ENCODE measurements at regions not wholly inside any gene's neighbourhood (a gene's known extent, or its start where the extent isn't known, plus 50 kb on each side); places are given as distances from the start of the nearest gene placed in this dataset.

GRCh38 chr16:77133706-77134105 lies 57.3 kb upstream of the MON1B start:
- in situ Hi-C loops (cut with MboI; ENCODE audit: low pct_unique_long_range_greater_than_20kb in 2 of 9, low sequenced_read_pairs in 9 of 9, unreplicated experiment in 9 of 9): no loop called here
- no peak for ATAC-seq (replicated peaks in 6 of 8)
- 0 to 60% (median 41%) methylated on average over 1 to 4 of the region's 4 CpGs; no CpG with 5 or more reads in 3 of the 10 experiments for WGBS, 10 experiments
- H3K4me3 ChIP-seq: no peak overlapping the region
- no peak overlapping the region for H3K27ac ChIP-seq
- no peaks in the 10 kb centered on the region for H3K4me1 ChIP-seq (replicated peaks in 1 of 2)

- ATAC-seq (replicated peaks in 6 of 8): no peak
- in situ Hi-C loops (cut with MboI; ENCODE audit: low pct_unique_long_range_greater_than_20kb in 2 of 9, low sequenced_read_pairs in 9 of 9, unreplicated experiment in 9 of 9): no loop called here
- 0 to 92% (median 61%) methylated on average over 2 to 3 of the region's 3 CpGs; no CpG with 5 or more reads in 1 of the 10 experiments for WGBS, 10 experiments
- peaks cover 0 to 3% of the 10 kb centered on the region in 2 donors for H3K4me1 ChIP-seq (replicated peaks in 1 of 2)
- no peak overlapping the region for H3K27ac ChIP-seq
- no peak overlapping the region for H3K4me3 ChIP-seq
Observed at GRCh38 chr16:77137045-77137444, 53.9 kb upstream of the MON1B start.

Measured in motor neuron (in vitro differentiated cells).